Osteoblast (primary cell): ENCODE measurements at regions not wholly inside any gene's neighbourhood (a gene's known extent, or its start where the extent isn't known, plus 50 kb on each side); places are given as distances from the start of the nearest gene placed in this dataset.

ENCODE experiments used
- DNase-seq: peaks from one replicate; pipeline ENCODE4 v3.0.0; 2011; ENCODE audit warnings: low spot score, mixed read lengths; ENCODE audit not compliant: insufficient read length; ENCODE audit errors: missing footprints
- H2AFZ ChIP-seq: 2 replicates; pipeline ENCODE4 v1.6.0; 2011; ENCODE audit warnings: mild to moderate bottlenecking, low read length
- H3K27ac ChIP-seq: 2 replicates; pipeline ENCODE4 v1.5.1; 2011; ENCODE audit warnings: mild to moderate bottlenecking, low read depth, low read length, moderate library complexity
- H3K27me3 ChIP-seq: 2 replicates; pipeline ENCODE4 v1.6.0; 2012; ENCODE audit warnings: mild to moderate bottlenecking, control low read depth, inconsistent platforms, low read length, moderate library complexity; ENCODE audit not compliant: insufficient read depth
- H3K36me3 ChIP-seq: 2 replicates; pipeline ENCODE4 v1.5.1; 2011; ENCODE audit warnings: mild to moderate bottlenecking, low read length, control low read depth, moderate library complexity; ENCODE audit not compliant: insufficient read depth
- H3K4me1 ChIP-seq: 2 replicates; pipeline ENCODE4 v1.5.1; 2011; ENCODE audit warnings: mild to moderate bottlenecking, low read length, control low read depth, moderate library complexity; ENCODE audit not compliant: insufficient read depth
- H3K4me2 ChIP-seq: 2 replicates; pipeline ENCODE4 v1.6.0; 2011; ENCODE audit warnings: mild to moderate bottlenecking, low read length; ENCODE audit not compliant: insufficient read depth
- H3K4me3 ChIP-seq: fragments of 200-600 bp; sonication (generic); 3 replicates; pipeline ENCODE4 v1.5.1; 2012; ENCODE audit warnings: mild to moderate bottlenecking, low read length, inconsistent platforms; ENCODE audit not compliant: insufficient read depth
- H3K79me2 ChIP-seq: 2 replicates; pipeline ENCODE4 v1.6.0; 2012; ENCODE audit warnings: mild to moderate bottlenecking, low read length, control low read depth, inconsistent platforms; ENCODE audit not compliant: insufficient read depth
- H3K9me3 ChIP-seq: 2 replicates; pipeline ENCODE4 v1.5.1; 2011; ENCODE audit warnings: low read depth, low read length, control low read depth
- H4K20me1 ChIP-seq: 2 replicates; pipeline ENCODE4 v1.6.0; 2012; ENCODE audit warnings: mild to moderate bottlenecking, low read length, control low read depth; ENCODE audit not compliant: insufficient read depth
- TF ChIP-seq, protein P1 (sequence below): IDR thresholded peaks from 2 replicates; pipeline ENCODE4 v1.5.1; 2011; ENCODE audit warnings: mild to moderate bottlenecking, low read depth, low read length, moderate library complexity; ENCODE audit errors: extremely low read depth

DNA sequence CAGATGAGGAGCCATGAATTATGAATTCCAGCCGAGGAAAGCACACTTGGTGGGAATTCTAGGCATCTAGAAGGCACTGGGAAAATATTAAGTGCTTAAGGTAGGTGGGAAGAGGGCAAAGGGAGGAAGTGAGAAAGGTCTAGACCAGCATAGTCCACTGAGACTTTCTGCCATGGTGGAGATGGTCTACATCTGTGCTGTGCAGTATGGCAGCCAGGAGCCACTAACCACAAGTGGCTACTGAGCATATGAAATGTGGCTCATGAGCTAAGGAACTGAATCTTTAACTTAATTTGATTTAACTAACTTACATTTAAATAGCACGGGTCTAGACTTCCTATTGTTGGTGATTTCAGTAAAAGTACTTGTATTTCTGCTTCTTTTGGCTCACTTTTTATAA is 82.5 kb upstream of the SEM1 start:
- no peak overlapping the region for H3K4me3 ChIP-seq
- no peak overlapping the region for H3K4me2 ChIP-seq
- no peak overlapping the region for H2AFZ ChIP-seq
- no peaks in the 10 kb centered on the region for H3K79me2 ChIP-seq
- TF ChIP-seq, protein P1, sequence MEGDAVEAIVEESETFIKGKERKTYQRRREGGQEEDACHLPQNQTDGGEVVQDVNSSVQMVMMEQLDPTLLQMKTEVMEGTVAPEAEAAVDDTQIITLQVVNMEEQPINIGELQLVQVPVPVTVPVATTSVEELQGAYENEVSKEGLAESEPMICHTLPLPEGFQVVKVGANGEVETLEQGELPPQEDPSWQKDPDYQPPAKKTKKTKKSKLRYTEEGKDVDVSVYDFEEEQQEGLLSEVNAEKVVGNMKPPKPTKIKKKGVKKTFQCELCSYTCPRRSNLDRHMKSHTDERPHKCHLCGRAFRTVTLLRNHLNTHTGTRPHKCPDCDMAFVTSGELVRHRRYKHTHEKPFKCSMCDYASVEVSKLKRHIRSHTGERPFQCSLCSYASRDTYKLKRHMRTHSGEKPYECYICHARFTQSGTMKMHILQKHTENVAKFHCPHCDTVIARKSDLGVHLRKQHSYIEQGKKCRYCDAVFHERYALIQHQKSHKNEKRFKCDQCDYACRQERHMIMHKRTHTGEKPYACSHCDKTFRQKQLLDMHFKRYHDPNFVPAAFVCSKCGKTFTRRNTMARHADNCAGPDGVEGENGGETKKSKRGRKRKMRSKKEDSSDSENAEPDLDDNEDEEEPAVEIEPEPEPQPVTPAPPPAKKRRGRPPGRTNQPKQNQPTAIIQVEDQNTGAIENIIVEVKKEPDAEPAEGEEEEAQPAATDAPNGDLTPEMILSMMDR, result no peak
- H3K36me3 ChIP-seq, result no peaks in the 10 kb centered on the region
- H3K4me1 ChIP-seq, result no peaks in the 10 kb centered on the region
- H3K27me3 ChIP-seq, result no peaks in the 10 kb centered on the region
- H3K9me3 ChIP-seq, result no peaks in the 10 kb centered on the region
- no peak overlapping the region for H3K27ac ChIP-seq
- no peaks in the 10 kb centered on the region for H4K20me1 ChIP-seq
- DNase-seq, result no peak

DNA sequence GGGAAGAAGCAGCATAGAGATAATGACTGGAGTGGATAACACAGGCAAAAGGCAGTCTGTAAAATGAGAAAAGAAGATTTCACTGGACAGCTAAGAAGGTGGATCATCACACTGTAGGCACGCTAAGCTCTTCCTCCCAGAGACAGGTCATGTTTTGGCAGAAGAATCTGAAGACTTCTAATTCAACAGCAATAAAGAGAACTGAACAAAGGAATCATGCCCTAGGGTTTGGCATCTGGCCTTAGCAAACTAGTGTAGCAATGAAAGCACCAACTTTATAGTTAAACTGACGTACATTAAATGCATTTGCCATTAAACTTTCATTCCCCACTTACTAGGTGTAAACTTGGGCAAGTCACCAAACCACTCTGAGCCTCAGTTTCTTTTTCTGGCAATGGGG is 84.4 kb upstream of the SEM1 start:
- Histone ChIP-seq H3K9me3 (no peaks in the 10 kb centered on the region), H2AFZ (no peak overlapping the region), H4K20me1 (no peaks in the 10 kb centered on the region), H3K36me3 (no peaks in the 10 kb centered on the region), H3K4me3 (no peak overlapping the region), H3K4me2 (no peak overlapping the region), H3K27me3 (no peaks in the 10 kb centered on the region), H3K27ac (no peak overlapping the region), H3K4me1 (no peaks in the 10 kb centered on the region), H3K79me2 (no peaks in the 10 kb centered on the region)
- DNase-seq, result no peak
- TF ChIP-seq, protein P1, result no peak

DNA sequence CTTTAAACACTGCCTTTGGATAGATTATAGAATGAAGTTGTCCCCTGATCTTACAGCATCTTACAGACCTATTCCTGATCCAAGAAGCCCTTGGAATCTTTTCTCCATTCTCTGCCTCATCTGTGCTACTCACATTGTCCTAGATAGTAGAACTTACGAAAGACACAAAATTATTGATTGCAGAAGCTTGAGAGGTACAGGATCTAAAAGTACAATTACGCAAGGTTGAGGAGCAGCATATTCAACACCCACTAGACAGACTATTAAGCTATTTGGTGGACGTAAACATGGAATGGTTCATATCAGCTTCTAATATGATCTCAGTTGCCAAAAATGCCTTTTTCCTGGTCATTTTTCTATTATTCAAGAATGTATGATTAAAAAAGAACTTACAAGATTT is 90.5 kb upstream of the SEM1 start:
- no peak for DNase-seq
- no peaks in the 10 kb centered on the region for H3K27me3 ChIP-seq
- H3K27ac ChIP-seq, result no peak overlapping the region
- no peaks in the 10 kb centered on the region for H3K79me2 ChIP-seq
- no peak overlapping the region for H3K4me3 ChIP-seq
- no peak overlapping the region for H2AFZ ChIP-seq
- H3K36me3 ChIP-seq, result no peaks in the 10 kb centered on the region
- no peaks in the 10 kb centered on the region for H3K4me1 ChIP-seq
- TF ChIP-seq, protein P1, result no peak
- H3K9me3 ChIP-seq, result no peaks in the 10 kb centered on the region
- no peak overlapping the region for H3K4me2 ChIP-seq
- no peaks in the 10 kb centered on the region for H4K20me1 ChIP-seq

DNA sequence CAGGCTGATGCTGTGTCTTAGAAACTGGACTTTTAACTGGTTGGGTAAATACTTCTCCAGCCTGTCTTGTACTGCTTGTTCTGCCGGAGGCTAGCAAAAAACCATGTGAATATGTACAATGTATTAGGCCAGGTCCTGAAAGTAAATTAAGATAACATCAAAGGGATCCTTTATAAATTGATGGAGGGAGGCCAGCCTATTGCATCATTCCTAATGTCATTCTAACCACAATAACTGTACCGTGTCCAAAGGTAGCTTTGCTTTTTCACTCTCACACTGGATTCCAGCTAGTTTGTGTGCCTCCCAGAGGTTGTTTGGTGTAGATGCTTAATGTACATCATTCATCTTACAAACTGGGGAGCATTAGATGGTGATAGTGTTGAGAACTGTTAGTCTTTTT is 91.2 kb upstream of the SEM1 start:
- Histone ChIP-seq H4K20me1 (no peaks in the 10 kb centered on the region), H3K79me2 (no peaks in the 10 kb centered on the region), H3K4me1 (no peaks in the 10 kb centered on the region), H3K4me2 (no peak overlapping the region), H2AFZ (no peak overlapping the region), H3K9me3 (no peaks in the 10 kb centered on the region), H3K36me3 (no peaks in the 10 kb centered on the region), H3K4me3 (no peak overlapping the region), H3K27me3 (no peaks in the 10 kb centered on the region), H3K27ac (no peak overlapping the region)
- no peak for DNase-seq
- TF ChIP-seq, protein P1, result no peak
